GM10248 (cell line): ENCODE measurements at regions not wholly inside any gene's neighbourhood (a gene's known extent, or its start where the extent isn't known, plus 50 kb on each side); places are given as distances from the start of the nearest gene placed in this dataset.

Experiments used
- CTCF ChIA-PET: fragments of 300-600 bp; sonication (Branson Sonifier 250); formaldehyde crosslinking; extraction: SDS; loops from one replicate; lab custom pipeline; 2021; ENCODE audit warnings: antibody characterized with exemption; lab: Yijun Ruan, JAX
- POLR2A ChIA-PET: fragments of 350-650 bp; sonication (Branson Sonifier 250); formaldehyde crosslinking; extraction: SDS; loops from one replicate; lab custom pipeline; 2020; ENCODE audit warnings: antibody characterized with exemption; lab: Yijun Ruan, JAX
- DNase-seq: peaks from one replicate; pipeline ENCODE4 v3.0.0; 2012; ENCODE audit errors: extremely low spot score
- CTCF ChIP-seq: IDR thresholded peaks from 2 replicates; pipeline ENCODE4 v1.5.1; 2012; ENCODE audit warnings: mild to moderate bottlenecking, low read depth; ENCODE audit errors: extremely low read depth, missing control alignments, control extremely low read depth

DNA sequence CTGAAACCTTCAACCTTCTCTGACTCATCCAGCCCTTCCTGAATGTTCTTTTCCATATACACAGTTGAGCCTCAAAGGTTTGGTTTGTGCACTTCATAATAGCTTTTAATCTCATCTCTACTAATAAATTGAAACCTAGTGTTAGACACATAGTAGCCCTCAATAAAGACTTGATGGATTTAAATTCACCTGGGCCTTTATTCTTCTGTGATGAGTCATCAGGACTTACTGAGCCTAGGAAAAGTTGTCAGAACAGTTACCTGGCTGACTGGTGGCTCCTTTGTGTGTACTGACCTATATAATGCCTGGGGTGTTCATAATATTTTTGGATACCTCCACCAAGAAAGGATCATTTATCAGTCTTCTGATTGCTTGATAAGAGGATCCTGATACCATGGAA is 86.4 kb upstream of the NTF3 start:
- no peak for DNase-seq
- ChIA-PET POLR2A (no interaction called here), CTCF (no interaction called here)
- TF ChIP-seq CTCF, result no peak

DNA sequence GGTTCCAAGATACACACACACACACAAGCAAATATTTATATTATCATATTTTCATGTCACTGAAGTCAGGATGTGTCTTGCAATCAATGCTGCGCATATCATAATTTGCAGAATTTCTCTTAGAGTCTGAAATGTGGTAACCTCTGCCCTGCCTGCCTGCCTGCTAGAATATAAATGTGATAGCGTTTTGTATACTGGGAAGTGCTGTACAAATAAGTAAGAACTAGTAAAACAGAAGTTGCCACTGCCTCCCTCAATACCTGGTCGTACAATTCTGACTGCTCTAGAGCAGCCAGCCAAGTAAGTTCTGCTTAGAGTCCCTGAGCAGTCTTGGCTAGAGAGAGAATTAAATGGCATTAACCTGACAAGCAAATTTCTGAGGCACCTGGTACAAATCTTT is 83.9 kb upstream of the NTF3 start:
- CTCF ChIA-PET, result no interaction called here
- no peak for DNase-seq
- POLR2A ChIA-PET, result no interaction called here
- no peak for TF ChIP-seq CTCF

DNA sequence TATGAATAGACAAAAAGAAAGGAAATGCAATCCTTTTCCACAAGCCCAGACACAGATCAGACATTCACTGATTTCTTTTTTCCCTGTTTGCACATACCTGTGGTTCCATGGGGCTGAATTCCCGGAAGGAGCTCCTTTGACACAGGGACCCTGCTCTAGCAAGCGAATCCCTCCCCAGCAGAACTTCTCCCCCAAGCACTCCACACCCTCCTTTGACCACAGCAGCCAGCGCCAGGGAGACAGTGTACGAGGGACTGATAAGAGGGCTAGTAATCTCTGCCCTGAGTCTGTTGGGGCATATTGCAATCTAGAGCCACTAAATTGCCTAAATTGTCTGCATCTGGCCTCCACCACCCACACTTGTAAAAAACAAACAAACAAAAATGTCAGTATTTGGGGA is 83.4 kb upstream of the NTF3 start:
- ChIA-PET POLR2A (no interaction called here), CTCF (no interaction called here)
- TF ChIP-seq CTCF, result no peak
- no peak for DNase-seq

- CTCF ChIA-PET, result no interaction called here
- POLR2A ChIA-PET, result no interaction called here
- TF ChIP-seq CTCF, result no peak
- DNase-seq, result no peak
Measured at GRCh38 chr12:5364036-5364770, 67.7 kb upstream of the NTF3 start.

DNA sequence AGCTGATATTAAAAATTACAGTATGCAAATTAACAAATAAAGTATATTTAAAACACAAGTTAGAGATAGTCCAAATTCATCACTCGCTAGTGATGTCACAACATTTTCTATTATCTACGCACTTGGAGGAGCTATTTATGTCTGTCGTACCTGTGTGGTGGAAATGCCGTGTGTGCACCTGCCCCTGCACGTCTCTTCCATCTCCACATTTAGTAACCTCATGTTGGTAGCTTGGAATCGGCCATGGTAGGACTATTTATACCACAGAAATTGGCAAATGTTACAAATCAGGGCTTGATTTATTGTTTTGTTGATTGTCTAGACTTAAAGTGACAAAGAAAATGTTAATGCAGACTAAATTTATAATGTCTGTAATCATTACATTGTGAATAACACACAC is 62.6 kb upstream of the NTF3 start:
- no peak for DNase-seq
- CTCF ChIA-PET, result no interaction called here
- POLR2A ChIA-PET, result no interaction called here
- no peak for TF ChIP-seq CTCF

GRCh38 chr12:5371631-5372030 is 60.3 kb upstream of the NTF3 start:
- POLR2A ChIA-PET, result no interaction called here
- no peak for DNase-seq
- CTCF ChIA-PET, result no interaction called here
- no peak for TF ChIP-seq CTCF
